Heart right ventricle (tissue), 16 donors: ENCODE measurements at regions not wholly inside any gene's neighbourhood (a gene's known extent, or its start where the extent isn't known, plus 50 kb on each side); places are given as distances from the start of the nearest gene placed in this dataset.
"Not testable (repeated sequence)": the region's sequence is repeated elsewhere in the genome, so short reads cannot be mapped to it uniquely, and the experiment has no call there.

Source experiments
- ATAC-seq, 8 donors: fragments of 200-7000 bp; cut with Tn5 transposase; one replicate each; pipeline ENCODE4 v1.9.1; 2020; ENCODE audit warnings: mild to moderate bottlenecking in 8 of 8, moderate library complexity in 8 of 8, moderate number of reproducible peaks in 1 of 8
- DNase-seq, 2 donors: peaks; one replicate each; pipeline ENCODE4 v3.0.0-alpha.2; 2020
- H3K27ac ChIP-seq, 10 donors: fragments of 200-600 bp; sonication (generic) in 2 of 10; one replicate each; pipeline versions ENCODE4 v1.5.0 to v1.8.0; 2020 to 2022; ENCODE audit warnings: mild to moderate bottlenecking in 3 of 10
- H3K27me3 ChIP-seq, 7 donors: fragments of 200-600 bp; one replicate each; pipeline ENCODE4 v1.8.0; 2021 to 2022; ENCODE audit warnings: mild to moderate bottlenecking in 2 of 7
- H3K36me3 ChIP-seq, 9 donors: fragments of 200-600 bp; sonication (generic) in 1 of 9; one replicate each; pipeline versions ENCODE4 v1.5.0 to v1.8.0; 2020 to 2022; ENCODE audit warnings: mild to moderate bottlenecking in 2 of 9
- H3K4me1 ChIP-seq, 9 donors: fragments of 200-600 bp; sonication (generic) in 1 of 9; one replicate each; pipeline versions ENCODE4 v1.5.0 to v1.8.0; 2020 to 2022; ENCODE audit warnings: mild to moderate bottlenecking in 4 of 9
- H3K4me3 ChIP-seq, 10 donors: fragments of 200-600 bp; sonication (generic) in 2 of 10; one replicate each; pipeline versions ENCODE4 v1.5.0 to v1.8.0; 2020 to 2022; ENCODE audit warnings: mild to moderate bottlenecking in 7 of 10, moderate library complexity in 2 of 10
- H3K9me3 ChIP-seq, 11 donors: fragments of 200-600 bp in 10 of 11; sonication (generic) in 2 of 11; one replicate each; pipeline versions ENCODE4 v1.5.0 to v1.8.0; 2013 to 2022; ENCODE audit warnings: mild to moderate bottlenecking in 2 of 11, control low read depth in 1 of 11, moderate library complexity in 1 of 11
- WGBS, 2 donors: extraction: QIAGEN DNeasy Blood & Tissue Kit; methylation state at CpG; one replicate each; pipeline ENCODE4 v1.1.7; 2013; ENCODE audit warnings: inconsistent platforms in 1 of 2; 5-methylcytosine and 5-hydroxymethylcytosine counted together
- intact Hi-C, 10 donors: fragments of 100-400 bp; cut with DNase I; formaldehyde crosslinking; loops; one replicate each; pipeline versions ENCODE4 v1.11.1 to v1.14.2; 2022
- TF ChIP-seq, protein P1 (sequence below), 9 donors: fragments of 200-600 bp; sonication (generic) in 2 of 9; IDR thresholded peaks; one replicate each; pipeline versions ENCODE4 v1.5.0 to v1.8.0; 2021 to 2022; ENCODE audit warnings: antibody characterized with exemption in 9 of 9, mild to moderate bottlenecking in 5 of 9, moderate library complexity in 1 of 9
- donor health status: Arrhythmogenic right ventricular cardiomyopathy.
- donor health status: ischemic (EF 13 %, LVEDD 7.1; RV severe dilation, severe dysfunction).
- donor health status: healthy with polysubstance abuse.
- donor health status: DM: no; HTN: yes; CAD: no.
- donor health status: DM: no; HTN: no; CAD: no.
- donor health status: ischemic (EF 25% LVEDD 6.9; RV normal size, moderate dysfunction).
- donor health status: ischemic (EF 25% LVEDD 5.7; RV mildly dilated, moderate dysfunction).
- donor health status: healthy.
- donor health status: DM: yes; HTN: yes; CAD: no.
- donor health status: Ischemic cardiomyopathy.
- donor health status: ischemic (EF 35%, LVEDD 5.7; RV mildly dilated, moderate dysfunction).
- donor health status: nonischemic (EF 11% LVEDD 7.7; RV severe dilation, severe dysfunction).
- donor health status: DM: yes; HTN: yes; CAD: no.
- donor health status: PGD.
- donor health status: ischemic (EF 29% LVEDD 5.4; RV normal size, mild dysfunction).
- donor health status: nonischemic (EF 23%, LVEDD 6.1; RV moderate dilation, normal function).

DNA sequence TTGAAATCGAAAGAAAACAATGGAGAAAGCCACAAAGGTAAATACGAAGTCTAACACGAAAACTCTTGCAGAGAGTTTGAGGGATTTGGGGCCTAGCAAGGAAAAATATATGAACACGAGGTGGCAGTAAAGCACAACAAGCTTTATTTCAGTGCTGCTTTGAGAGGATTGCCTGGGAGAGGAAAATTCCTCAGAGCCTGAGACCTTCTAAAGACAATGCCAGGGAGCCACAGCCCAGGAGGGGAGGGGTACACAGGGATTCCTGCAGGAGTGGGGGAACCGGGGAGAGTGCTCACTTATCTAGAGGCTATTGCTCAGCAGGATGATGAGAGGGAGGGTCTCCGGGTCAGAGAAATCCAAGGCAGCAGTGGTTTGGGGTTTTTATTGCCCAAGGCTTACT lies 134.9 kb upstream of the ADCY2 start:
- TF ChIP-seq, protein P1, sequence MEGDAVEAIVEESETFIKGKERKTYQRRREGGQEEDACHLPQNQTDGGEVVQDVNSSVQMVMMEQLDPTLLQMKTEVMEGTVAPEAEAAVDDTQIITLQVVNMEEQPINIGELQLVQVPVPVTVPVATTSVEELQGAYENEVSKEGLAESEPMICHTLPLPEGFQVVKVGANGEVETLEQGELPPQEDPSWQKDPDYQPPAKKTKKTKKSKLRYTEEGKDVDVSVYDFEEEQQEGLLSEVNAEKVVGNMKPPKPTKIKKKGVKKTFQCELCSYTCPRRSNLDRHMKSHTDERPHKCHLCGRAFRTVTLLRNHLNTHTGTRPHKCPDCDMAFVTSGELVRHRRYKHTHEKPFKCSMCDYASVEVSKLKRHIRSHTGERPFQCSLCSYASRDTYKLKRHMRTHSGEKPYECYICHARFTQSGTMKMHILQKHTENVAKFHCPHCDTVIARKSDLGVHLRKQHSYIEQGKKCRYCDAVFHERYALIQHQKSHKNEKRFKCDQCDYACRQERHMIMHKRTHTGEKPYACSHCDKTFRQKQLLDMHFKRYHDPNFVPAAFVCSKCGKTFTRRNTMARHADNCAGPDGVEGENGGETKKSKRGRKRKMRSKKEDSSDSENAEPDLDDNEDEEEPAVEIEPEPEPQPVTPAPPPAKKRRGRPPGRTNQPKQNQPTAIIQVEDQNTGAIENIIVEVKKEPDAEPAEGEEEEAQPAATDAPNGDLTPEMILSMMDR (IDR thresholded peaks at IDR 0.05): peak in 7 of 9 donors; percentile 11 to 51 (median 32)
- Histone ChIP-seq H3K4me3 (no peak overlapping the region), H3K4me1 (no peaks in the 10 kb centered on the region), H3K36me3 (no peaks in the 10 kb centered on the region), H3K27ac (no peak overlapping the region), H3K9me3 (peaks cover 0 to 21% (median 5%) of the 10 kb centered on the region in 11 donors), H3K27me3 (no peaks in the 10 kb centered on the region)
- DNase-seq: no peak
- intact Hi-C loops: no loop called here
- 17 to 19% methylated on average over 6 of the region's 6 CpGs for WGBS, 2 donors
- ATAC-seq: no peak

DNA sequence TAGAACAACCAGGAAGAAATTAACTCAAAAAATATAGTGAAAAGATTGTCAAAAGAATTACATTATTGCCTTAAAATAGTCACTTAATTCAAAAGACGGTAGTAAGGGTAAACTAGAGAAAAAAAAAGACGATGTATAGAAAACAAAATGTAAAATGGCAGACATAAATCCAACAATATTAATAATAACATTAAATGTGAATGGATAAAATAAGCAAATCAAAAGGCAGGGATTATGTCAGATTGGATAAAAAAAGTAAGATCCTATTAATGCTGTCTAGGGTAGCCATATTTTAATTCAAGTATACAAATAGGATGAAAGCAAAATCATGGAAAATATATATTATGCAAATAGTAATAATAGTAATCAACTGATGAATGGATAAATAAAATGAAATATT lies 134.0 kb upstream of the ADCY2 start:
- intact Hi-C loops: no loop called here
- no peaks in the 10 kb centered on the region for H3K27me3 ChIP-seq
- no peak overlapping the region for H3K27ac ChIP-seq
- DNase-seq (no peak), ATAC-seq (no peak)
- WGBS, 2 donors: 93 to 94% methylated on average over 2 of the region's 2 CpGs
- TF ChIP-seq, protein P1 (IDR thresholded peaks at IDR 0.05): no peak
- H3K4me1 ChIP-seq: no peaks in the 10 kb centered on the region
- peaks cover 0 to 21% (median 5%) of the 10 kb centered on the region in 11 donors for H3K9me3 ChIP-seq
- no peaks in the 10 kb centered on the region for H3K36me3 ChIP-seq
- no peak overlapping the region for H3K4me3 ChIP-seq

DNA sequence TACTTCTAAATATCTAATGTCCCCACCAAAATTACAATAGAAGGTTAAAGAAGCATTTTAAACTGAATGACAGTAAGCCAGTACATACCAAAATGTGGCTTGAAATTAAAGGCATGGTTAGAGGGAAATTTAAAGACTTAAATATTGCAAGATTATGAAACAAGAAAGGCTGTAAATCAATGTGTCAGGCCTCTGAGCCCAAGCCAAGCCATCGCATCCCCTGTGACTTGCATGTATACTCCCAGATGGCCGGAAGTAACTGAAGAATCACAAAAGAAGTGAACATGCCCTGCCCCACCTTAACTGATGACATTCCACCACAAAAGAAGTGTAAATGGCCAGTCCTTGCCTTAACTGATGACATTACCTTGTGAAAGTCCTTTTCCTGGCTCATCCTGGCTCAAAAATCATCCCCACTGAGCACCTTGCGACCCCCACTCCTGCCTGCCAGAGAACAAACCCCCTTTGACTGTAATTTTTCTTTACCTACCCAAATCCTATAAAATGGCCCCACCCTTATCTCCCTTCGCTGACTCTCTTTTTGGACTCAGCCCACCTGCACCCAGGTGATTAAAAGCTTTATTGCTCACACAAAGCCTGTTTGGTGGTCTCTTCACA lies 132.4 kb upstream of the ADCY2 start:
- ATAC-seq, H3K27ac ChIP-seq, H3K4me1 ChIP-seq, H3K27me3 ChIP-seq, H3K4me3 ChIP-seq, intact Hi-C loops, H3K36me3 ChIP-seq, DNase-seq: not testable (repeated sequence)
- 80 to 85% methylated on average over 4 of the region's 4 CpGs for WGBS, 2 donors
- peaks cover 0 to 21% (median 5%) of the 10 kb centered on the region in 11 donors for H3K9me3 ChIP-seq

DNA sequence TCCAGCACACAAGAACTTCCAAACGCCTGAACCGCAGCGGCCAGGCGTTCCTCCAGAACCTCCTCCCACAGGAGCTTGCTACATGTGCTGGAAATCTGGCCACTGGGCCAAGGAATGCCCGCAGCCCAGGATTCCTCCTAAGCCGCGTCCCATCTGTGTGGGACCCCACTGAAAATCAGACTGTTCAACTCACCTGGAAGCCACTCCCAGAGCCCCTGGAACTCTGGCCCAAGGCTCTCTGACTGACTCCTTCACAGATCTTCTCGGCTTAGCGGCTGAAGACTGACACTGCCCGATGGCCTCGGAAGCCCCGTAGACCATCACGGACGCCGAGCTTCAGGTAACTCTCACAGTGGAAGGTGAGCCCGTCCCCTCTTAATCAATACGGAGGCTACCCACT lies 130.2 kb upstream of the ADCY2 start:
- ATAC-seq, intact Hi-C loops, DNase-seq, H3K4me3 ChIP-seq, H3K27me3 ChIP-seq, H3K27ac ChIP-seq, H3K36me3 ChIP-seq, H3K4me1 ChIP-seq: not testable (repeated sequence)
- 89 to 93% methylated on average over 13 to 14 of the region's 17 CpGs for WGBS, 2 donors
- H3K9me3 ChIP-seq: peaks cover 0 to 14% (median 5%) of the 10 kb centered on the region in 11 donors

DNA sequence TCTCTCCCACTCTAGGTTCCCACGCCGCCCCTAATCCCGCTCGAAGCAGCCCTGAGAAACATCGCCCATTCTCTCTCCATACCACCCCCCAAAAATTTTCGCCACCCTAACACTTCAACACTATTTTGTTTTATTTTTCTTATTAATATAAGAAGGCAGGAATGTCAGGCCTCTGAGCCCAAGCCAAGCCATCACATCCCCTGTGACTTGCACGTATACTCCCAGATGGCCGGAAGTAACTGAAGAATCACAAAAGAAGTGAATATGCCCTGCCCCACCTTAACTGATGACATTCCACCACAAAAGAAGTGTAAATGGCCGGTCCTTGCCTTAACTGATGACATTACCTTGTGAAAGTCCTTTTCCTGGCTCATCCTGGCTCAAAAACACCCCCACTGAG lies 127.2 kb upstream of the ADCY2 start:
- WGBS, 2 donors: 36 to 76% methylated on average over 4 to 8 of the region's 9 CpGs
- H3K36me3 ChIP-seq, DNase-seq, H3K4me1 ChIP-seq, H3K4me3 ChIP-seq, H3K27ac ChIP-seq, ATAC-seq, H3K27me3 ChIP-seq, H3K9me3 ChIP-seq, intact Hi-C loops: not testable (repeated sequence)

DNA sequence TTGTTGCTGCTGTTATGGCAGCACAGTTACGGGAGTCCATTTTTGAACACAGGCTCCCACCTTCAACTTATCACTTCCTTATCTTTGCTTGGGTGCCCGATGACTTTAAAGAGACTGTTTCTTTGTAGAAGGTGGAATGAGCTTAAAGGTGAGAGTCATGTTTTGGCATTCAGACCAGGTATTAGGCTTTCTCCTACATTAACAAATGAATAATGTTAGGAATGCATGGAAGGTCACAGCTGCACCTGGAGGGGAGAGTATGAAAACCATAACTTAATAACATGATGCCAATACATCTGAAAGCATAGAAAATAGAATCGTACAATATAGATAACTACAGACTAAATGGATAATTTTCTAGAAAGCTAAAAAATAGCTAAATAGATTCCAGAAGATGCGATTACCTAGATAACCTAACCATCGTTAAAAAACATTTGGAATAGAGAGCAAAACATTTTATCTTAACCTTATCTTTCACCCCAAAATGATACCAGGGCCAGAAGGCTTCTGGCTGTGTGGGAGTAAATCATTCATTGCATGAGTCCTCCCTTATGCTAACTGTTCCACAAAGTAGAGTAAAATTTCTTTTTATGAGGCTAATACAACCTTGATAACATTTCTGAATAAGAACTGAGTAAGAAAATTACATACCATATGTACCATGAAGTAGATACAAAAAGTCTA lies 126.2 kb upstream of the ADCY2 start:
- TF ChIP-seq, protein P1 (IDR thresholded peaks at IDR 0.05): no peak
- intact Hi-C loops: no loop called here
- Histone ChIP-seq H3K36me3 (no peaks in the 10 kb centered on the region), H3K9me3 (no peaks in the 10 kb centered on the region), H3K4me1 (no peaks in the 10 kb centered on the region), H3K4me3 (no peak overlapping the region), H3K27me3 (no peaks in the 10 kb centered on the region), H3K27ac (no peak overlapping the region)
- no peak for ATAC-seq
- 35 to 40% methylated on average over 5 of the region's 5 CpGs for WGBS, 2 donors
- DNase-seq: no peak
